ENCODE measurements at regions not wholly inside any gene's neighbourhood (a gene's known extent, or its start where the extent isn't known, plus 50 kb on each side); places are given as distances from the start of the nearest gene placed in this dataset.
"Not testable (repeated sequence)": the region's sequence is repeated elsewhere in the genome, so short reads cannot be mapped to it uniquely, and the experiment has no call there.

DNA sequence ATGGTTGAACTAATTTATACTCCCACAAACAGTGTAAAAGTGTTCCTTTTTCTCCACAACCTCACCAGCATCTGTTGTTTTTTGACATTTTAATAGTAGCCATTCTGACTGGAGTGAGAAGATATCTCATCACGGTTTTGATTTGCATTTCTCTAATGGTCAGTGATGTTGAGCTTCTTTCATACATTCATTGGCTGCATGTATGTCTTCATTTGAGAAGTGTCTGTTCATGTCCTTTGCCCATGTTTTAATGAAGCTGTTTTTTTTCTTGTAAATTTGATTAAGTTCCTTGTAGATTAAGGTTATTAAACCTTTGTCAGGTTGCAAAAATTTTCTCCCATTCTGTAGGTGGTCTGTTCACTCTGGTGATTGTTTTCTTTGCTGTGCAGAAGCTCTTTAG is 281.1 kb downstream of the PTH2R start:
- not testable (repeated sequence) for DNase-seq

DNA sequence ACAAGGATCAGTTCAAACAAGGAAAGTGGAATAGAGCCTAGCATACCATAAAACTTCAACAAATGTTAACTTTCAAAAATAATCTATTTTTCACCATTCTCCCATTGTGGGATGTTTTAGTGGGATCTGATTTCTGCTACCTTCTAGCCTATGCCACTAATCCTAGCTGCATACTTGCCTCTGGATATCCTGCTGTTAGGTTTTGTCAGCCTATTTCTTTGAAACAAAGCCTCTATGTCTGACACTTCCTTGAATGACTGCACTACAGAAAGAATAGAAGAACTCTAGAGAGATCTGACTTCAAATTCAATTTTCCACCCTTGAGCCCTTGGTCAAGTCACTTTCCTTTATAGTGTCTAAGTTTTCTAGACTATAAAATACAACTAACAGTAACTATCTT is 291.5 kb downstream of the PTH2R start:
- no peak for DNase-seq

DNA sequence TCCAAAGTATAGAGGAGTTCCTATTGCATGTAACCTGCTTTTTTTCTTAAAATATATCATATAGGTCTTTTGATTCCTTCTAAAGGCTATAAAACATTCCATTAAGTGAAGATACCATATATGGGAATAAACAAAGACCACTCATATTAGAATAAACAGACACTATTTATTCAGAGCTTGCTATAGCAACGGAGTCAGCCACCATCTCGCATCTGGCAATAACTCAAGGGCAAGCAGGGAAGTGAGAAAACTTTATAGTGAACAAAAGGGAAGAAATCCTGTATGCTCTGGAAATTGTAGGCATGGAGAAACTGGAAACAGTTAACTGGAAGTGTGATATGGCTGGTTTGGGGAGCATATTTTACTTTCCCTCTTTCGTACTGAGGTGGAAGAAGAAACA is 301.9 kb downstream of the PTH2R start:
- no peak for DNase-seq

DNA sequence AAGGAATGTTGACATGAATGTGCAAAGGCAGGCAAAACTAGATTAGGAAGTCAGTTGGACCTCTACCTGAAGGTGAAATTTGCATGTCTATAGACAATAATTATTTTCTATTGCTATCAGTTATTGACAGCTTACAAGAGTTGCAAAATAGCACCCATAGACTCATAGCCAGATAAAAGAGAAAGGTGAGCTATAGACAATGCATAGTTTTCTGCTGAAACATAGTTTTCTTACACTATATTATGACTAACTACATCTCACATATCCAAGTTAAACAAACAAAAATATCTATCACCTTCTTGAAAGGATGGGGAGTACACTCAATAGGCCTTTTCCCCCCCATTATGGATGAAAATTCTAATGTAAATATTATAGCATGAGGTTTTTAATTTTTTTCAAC is 305.0 kb downstream of the PTH2R start:
- DNase-seq, result no peak

DNA sequence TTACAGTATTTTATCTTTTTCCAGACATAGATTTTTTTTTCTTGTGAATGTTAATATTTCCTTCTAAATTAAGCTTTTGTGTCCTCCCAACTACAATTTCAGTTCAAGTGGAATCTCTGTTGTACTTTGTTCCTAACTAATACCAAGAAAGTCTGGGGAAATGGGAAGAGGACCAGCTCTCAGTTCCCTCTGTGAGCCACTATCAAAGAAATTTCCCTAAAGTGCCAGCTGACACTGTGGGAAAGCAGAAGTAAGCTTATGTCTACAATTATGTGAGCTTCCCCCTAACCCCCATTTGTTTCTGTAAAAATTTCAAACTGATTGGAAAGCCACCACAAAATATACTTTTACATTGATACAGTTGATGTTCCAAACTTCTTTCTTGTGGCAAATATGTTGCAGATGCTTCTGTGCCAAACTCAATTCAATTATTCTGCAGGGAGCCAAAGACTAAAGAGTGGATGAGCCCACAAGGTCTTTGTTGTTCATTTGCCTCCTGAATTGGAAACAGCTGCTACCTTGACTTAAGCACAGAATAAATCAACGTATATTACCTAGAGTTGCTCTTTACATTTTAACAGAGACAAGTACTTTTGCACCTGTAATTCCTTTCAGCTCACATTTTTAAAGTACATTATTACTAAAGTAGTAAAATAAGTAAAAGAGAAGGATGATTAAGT is 306.6 kb downstream of the PTH2R start:
- DNase-seq, result no peak

DNA sequence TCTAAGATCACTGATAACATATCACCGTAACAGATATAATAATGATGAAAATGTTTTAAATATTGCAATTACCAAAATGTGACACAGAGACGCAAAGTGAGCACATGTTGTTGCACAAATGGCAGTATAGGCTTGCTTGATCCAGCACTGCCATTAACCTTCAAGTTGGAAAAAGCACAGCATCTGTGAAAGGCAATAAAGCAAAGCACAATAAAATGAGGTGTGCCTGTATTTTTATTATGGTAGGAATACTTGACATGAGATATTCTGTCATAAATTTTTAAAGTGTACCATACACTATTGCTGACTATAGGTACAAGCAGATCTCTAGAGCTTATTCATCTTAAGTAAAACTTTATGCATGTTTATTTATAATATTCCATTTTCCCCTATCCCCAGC is 312.2 kb downstream of the PTH2R start:
- DNase-seq, result no peak

DNA sequence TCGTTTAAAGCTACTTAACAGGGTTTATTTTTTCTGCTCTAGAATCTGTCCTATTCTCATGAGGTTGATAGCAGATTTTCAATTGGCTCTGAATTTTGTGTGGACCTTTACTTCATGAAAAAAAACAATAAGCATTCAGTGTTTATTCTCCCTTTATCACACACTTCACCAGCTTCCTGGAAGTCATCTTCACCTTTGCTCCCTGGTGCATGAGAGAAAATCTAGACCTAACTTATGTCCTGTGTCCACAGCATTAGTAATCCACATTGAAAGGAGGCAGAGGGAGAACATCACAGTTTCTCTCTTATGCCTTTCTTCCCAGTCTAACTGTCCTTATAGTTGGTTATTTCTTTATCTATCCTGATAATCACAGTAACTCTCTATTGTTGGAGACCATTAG is 316.1 kb downstream of the PTH2R start:
- no peak for DNase-seq

DNA sequence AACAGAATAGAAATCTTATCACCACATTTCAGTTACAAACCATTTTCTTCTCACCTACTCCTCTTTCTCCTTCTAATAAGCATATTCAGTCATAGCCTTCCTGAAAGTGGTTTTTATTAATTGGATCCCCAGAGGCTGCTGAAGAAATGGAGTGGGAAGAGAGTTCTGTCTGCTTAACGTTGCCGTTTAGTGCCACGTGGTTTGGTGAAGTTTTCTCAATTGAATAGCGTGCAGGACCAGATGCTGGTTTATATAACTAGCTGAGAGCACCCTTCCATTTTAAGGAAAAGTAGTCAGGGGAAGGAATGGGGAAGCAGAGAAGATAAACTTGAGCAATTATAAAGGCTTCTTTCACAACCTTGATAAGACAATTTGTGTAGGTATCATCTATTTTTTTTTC is 318.7 kb downstream of the PTH2R start:
- DNase-seq, result no peak

DNA sequence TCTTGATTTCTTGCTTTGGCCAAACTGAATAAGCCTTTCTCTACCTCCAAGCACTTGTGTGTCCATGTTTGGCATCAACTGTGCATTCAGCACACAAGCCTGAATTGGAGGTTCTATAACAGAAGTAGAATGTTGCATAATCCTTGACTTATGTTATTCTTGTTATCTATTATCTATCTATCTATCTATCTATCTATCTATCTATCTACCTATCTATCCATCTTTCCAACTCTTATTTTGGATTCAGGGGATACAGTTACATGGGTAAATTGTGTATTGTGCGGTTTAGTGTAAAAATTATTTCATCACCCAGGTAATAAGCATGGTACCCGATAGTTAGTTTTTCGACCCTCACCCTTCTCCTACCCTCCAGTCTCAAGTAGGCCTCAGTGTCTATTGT is 319.6 kb downstream of the PTH2R start:
- no peak for DNase-seq

DNA sequence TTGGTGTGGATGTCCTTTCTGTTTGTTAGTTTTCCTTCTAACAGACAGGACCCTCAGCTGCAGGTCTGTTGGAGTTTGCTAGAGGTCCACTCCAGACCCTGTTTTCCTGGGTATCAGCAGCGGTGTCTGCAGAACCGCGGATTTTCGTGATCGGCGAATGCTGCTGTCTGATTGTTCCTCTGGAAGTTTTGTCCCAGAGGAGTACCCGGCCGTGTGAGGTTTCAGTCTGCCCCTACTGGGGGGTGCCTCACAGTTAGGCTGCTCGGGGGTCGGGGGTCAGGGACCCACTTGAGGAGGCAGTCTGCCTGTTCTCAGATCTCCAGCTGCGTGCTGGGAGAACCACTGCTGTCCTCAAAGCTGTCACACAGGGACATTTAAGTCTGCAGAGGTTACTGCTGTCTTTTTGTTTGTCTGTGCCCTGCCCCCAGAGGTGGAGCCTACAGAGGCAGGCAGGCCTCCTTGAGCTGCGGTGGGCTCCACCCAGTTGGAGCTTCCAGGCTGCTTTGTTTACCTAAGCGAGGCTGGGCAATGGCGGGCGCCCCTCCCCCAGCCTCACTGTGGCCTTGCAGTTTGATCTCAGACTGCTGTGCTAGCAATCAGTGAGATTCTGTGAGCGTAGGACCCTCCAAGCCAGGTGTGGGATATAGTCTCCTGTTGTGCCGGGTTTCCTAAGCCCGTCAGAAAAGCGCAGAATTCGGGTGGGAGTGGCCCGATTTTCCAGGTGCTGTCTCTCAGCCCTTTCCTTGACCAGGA is 345.2 kb downstream of the PTH2R start:
- not testable (repeated sequence) for DNase-seq

DNA sequence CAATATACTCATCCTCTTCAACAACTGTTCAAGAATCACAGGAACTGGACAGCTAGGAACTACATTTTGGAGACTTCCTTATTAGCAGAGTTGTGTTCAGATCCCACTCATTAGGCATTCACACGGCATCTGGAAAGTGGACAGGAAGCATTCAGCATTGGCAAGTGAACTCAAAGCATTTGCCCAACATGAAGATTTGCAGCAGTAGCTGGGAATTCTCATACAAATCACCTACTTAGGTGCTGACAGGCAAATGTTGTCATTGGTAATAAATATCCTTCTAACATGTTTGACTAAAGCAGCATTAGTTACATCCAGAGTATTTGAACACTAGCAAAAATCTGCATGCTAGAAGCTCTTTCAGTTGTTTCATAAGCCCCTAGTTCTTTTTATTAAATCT is 350.8 kb downstream of the PTH2R start:
- DNase-seq, result no peak

DNA sequence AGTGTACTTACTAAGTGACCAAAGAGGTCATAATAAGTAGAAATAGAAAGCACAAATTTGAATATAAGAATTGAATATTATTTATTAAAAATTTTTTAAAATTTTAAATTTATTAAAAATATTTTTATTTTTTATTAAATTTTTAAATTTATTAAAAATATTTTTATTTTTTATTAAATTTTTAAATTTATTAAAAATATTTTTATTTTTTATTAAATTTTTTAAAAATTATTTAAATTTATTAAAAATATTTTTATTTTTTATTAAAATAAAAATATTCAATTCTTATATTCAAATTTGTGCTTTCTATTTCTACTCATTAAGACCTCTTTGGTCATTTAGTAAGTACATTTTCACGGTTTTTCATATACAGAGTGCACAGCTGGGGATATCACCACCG is 366.5 kb downstream of the PTH2R start:
- DNase-seq, result not testable (repeated sequence)

DNA sequence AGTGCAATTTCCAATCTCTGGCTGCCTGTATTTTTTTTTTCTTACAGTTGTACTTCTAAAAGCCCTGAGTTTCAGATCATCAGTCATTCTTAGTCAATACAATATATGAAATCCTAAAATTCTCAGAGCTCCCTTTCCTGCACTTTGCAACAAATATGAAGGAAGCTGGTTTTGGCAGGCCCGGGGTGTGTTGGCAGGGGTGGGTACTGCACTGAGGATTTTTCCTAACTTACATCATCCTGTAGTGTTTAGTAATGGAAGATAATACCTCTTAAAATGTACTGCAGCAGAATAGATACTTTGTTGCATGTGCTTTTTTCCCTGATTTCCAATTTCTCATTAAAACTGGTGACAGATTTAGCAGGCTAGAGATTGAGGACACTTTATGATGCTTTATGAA is 374.6 kb downstream of the PTH2R start:
- DNase-seq, result no peak

DNA sequence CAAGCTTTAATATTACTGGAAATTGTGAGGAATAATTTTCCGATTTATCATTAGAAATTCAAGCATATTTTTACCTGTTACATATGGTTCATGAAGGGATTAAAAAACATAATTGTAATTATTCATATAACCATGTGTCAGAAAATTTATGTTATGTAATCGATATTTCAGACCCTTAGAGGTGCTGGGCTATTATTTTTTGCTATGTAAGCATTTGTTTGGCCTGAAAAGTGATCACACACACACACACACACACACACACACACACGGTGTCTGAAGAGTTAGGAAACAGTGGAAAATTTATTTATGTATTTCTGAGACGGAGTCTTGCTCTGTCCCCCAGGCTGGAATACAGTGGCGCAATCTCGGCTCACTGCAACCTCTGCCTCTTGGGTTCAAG is 375.5 kb downstream of the PTH2R start:
- no peak for DNase-seq

DNA sequence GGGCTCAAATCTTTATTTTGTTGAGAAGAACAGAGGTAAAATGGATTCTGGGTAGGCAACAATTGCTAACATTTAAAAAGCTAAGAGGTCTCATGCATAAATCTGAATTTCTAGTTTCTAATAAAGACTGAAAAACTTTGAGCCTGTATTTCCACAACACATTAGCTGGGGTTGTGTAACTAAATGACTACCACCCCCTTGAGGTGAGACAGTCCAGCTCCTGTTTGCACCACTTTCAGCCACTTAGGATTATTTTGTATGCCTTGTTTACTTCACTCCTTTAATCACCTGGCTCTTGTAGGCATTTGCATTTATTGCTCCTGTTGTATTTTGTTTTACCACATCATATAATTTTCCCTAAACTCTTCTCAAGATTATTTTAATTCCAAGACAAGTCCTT is 376.6 kb downstream of the PTH2R start:
- DNase-seq, result no peak

DNA sequence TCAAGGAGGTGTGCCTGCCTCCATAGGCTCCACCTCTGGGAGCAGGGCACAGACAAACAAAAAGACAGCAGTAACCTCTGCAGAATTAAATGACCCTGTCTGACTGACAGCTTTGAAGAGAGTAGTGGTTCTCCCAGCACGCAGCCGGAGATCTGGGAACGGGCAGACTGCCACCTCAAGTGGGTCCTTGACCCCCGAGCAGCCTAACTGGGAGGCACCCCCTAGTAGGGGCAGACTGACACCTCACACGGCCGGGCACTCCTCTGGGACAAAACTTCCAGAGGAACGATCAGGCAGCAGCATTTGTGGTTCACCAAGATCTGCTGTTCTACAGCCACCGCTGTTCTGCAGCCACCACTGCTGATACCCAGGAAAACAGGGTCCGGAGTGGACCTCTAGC is 378.2 kb downstream of the PTH2R start:
- not testable (repeated sequence) for DNase-seq

DNA sequence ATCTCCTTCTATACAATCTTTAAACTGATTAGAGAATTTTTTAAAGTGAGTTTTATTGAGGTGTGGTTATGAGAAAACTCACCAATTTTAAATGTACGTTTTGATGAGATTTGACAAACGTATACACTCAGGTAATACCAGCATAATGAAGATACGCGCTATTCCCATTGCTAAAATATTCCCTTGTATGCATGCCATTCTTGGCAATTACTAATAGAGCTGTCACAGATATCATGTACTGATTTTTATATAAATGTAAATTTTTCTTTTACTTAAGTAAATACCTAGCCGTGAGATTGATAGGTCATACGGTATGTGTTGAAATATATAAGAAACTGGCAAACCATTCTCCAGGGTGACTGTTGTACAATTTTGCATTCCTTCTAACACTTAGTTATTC is 384.7 kb downstream of the PTH2R start:
- no peak for DNase-seq

DNA sequence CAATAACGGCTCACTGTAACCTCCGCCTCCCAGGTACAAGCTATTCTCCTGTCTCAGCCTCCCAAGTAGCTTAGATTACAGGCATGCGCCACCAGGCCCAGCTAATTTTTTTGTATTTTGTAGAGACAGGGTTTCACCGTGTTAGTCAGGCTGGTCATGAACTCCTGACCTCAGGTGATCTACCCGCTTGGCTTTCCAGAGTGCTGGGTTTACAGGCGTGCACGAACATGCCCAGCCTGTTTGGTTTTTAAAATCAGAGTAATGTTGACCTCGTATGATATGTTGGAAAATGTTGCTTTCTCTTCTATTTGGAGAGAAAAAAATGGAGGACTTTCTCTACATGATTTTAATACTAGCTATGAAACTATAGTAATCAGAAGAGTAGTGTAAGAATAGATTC is 386.2 kb downstream of the PTH2R start:
- DNase-seq, result no peak

DNA sequence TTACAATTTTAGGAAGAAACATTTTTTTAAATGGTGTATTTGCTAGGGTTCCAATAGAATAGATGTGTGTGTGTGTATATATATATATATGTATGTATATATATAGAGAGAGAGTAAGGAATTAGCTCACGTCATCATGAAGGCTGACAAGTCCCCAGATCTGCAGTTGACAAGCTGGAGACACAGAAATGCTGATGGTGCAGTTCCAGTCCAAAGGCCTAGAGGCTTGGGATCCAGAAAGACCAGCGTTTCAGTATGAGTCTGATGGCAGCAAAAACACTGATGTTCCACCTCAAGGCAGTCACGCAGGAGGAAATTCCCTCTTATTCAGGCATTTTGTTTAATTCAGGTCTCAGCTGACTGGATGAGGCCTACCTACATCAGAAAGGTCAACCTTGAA is 386.8 kb downstream of the PTH2R start:
- DNase-seq, result no peak

DNA sequence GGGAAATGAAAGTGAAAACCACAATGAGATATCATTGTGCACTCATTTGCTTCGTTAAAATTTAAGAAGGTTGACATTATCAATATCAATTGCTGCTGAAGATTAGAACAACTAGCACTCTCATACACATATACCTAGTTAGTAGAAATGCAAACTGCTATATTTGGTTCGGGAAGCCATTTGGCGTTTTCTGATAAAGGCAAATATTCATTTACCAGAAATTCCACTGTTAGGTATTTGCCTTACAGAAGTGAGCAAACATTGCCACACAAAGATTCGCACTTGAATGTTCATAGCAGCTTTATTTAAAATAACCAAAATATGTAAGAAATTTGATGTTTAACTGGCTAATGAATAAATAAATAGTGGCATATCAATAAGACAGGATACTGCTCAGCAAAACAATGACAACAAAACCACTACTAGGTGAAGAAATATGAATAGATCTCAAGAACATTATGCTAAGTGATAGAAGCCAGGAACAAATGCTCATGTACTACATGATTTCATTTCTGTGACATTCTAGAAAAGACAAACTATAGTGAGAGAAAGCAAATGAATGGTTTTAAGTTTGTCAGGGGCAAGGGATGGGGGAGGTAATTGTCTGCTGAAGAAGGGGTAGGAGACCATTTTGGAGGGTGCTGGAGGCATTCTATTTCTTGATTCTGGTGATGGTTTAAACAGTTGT is 387.8 kb downstream of the PTH2R start:
- DNase-seq, result no peak

DNA sequence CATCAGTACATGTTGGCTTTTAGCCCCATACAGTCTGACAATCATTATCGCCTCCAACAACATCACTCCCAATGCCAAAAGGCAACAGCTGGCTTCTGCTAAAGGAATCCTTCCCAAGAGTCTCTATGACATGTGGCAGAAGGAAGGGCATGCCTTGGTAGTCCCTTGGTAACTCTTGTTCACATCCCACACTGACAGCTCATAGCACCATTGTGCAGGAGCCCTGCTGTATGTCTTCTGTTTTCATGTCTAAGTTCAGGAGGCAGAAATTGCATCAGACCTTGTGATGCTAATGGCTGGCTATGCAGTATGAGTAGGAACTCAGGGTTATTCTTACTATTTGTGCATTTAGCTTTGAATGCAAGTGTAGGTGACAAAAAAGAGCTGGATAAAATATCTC is 392.1 kb downstream of the PTH2R start:
- DNase-seq, result no peak

DNA sequence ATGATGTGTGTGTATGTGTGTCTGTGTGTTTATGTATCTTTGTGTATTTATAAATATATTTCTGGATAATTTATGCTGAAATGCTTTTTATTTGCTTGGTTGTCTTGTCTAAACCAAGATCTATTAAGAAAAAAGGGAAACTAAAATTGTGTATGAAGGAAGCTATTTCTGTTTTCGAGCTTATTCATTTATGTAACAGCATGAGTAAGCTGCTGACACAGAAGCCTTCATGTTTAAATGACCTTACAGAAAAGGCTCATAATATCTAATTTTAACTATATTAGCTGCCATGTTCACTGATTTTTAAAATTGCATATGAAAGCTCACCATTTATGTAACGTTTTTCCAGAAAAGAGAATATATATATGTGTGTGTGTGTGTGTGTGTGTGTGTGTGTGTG is 392.8 kb downstream of the PTH2R start:
- DNase-seq, result no peak

DNA sequence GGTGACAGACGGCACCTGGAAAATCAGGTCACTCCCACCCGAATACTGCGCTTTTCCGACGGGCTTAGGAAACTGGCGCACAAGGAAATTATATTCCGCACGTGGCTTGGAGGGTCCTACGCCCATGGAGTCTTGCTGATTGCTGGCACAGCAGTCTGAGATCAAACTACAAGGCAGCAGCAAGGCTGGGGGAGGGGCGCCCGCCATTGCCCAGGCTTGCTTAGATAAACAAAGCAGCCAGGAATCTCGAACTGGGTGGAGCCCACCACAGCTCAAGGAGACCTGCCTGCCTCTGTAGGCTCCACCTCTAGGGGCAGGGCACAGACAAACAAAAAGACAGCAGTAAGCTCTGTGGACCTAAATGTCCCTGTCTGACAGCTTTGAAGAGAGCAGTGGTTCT is 394.3 kb downstream of the PTH2R start:
- DNase-seq, result not testable (repeated sequence)

DNA sequence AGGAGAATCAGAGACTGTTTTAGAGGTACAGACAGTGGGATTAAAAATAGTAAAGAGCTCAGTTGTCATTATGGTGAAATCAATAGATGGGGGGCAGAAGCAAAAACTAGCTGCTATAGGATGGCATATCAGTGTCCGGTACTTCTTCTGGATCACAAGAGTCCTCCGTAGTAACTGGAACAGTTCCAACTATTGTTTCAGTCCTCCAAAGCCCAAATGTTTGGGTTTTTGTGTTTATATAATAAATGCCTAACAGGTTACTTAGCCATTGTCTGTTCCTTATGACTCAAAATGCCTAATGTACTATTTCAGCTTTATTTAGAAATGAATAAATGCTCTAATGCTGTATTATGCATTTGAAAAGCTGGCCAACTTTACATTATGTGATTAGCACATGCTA is 401.2 kb downstream of the PTH2R start:
- no peak for DNase-seq

Measured in T-helper 1 cell (primary cell).